ENCODE measurements at regions not wholly inside any gene's neighbourhood (a gene's known extent, or its start where the extent isn't known, plus 50 kb on each side); places are given as distances from the start of the nearest gene placed in this dataset.

DNA sequence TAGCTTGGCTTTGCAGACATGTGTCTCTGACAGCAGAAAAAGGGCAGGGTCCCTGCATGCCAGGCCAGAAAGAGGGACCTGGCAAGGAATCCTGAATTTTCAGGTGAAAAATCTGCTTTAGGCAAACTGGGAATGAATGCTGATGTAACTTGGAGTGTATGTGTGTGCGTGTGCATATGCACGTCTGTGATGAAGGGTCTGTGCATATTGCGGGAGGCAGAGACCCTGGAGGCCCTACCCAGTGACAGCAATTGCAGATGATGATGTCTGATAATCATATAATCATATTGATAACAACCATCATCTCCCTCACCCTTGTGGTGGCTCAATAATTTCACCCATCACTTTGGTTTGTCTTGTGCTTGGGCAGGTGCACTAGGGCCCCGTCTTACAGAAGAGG, 80.7 kb upstream of the SDK2 start:
- Histone ChIP-seq H3K4me3 (ENCODE audit: low read length) (no peak overlapping the region), H3K79me2 (ENCODE audit: low read length) (no peaks in the 10 kb centered on the region), H4K20me1 (ENCODE audit: insufficient read depth, low read length) (no peaks in the 10 kb centered on the region), H3K9ac (ENCODE audit: low read length) (no peak overlapping the region), H3K4me1 (ENCODE audit: low read length) (no peaks in the 10 kb centered on the region), H3K9me3 (ENCODE audit: insufficient read depth, low read length) (no peaks in the 10 kb centered on the region), H3K4me2 (ENCODE audit: low read length) (no peak overlapping the region), H3K27ac (ENCODE audit: low read length) (no peak overlapping the region), H3K36me3 (replicated peaks; ENCODE audit: low read depth, low read length) (no peaks in the 10 kb centered on the region), H3K27me3 (ENCODE audit: low read depth, low read length) (peaks cover 28% of the 10 kb centered on the region), H2AFZ (ENCODE audit: low read depth, low read length) (no peak overlapping the region)
- no peak for TF ChIP-seq EZH2phosphoT487 (IDR thresholded peaks at IDR 0.05; ENCODE audit: low read depth)
- TF ChIP-seq, protein P1, sequence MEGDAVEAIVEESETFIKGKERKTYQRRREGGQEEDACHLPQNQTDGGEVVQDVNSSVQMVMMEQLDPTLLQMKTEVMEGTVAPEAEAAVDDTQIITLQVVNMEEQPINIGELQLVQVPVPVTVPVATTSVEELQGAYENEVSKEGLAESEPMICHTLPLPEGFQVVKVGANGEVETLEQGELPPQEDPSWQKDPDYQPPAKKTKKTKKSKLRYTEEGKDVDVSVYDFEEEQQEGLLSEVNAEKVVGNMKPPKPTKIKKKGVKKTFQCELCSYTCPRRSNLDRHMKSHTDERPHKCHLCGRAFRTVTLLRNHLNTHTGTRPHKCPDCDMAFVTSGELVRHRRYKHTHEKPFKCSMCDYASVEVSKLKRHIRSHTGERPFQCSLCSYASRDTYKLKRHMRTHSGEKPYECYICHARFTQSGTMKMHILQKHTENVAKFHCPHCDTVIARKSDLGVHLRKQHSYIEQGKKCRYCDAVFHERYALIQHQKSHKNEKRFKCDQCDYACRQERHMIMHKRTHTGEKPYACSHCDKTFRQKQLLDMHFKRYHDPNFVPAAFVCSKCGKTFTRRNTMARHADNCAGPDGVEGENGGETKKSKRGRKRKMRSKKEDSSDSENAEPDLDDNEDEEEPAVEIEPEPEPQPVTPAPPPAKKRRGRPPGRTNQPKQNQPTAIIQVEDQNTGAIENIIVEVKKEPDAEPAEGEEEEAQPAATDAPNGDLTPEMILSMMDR (IDR thresholded peaks at IDR 0.05; ENCODE audit: low read depth, low read length) = no peak

DNA sequence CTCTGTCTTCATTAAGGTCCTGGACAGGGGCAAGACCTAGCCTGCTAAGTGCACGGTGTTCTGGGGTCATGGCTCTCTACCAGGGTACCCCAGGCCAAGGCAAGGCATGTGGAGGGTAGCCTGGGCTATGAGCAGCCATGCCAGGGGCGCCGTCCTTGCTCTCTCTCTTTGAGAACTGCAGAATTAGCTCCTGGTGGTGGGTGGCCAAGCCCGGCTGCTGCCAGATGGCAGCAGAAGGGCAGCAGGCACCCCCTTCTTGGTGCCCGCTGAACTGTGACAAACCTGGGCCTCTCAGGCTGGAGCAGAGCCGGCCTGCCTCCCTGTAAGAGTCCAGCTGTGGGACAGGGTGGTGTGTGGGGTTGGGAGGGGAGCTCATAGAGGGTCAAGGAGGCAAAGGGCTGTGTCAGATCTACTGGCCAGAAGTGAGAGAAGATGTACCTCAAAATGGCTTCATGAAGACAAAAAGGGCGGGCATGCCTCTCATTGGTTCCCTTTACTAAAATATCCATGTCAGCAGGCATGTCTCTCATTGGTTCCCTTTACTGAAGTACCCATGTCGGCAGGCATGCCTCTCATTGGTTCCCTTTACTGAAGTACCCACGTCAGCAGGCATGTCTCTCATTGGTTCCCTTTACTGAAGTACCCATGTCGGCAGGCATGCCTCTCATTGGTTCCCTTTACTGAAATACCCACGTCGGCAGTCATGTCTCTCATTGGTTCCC, 81.7 kb upstream of the SDK2 start:
- Histone ChIP-seq H3K36me3 (replicated peaks; ENCODE audit: low read depth, low read length) (no peaks in the 10 kb centered on the region), H3K9me3 (ENCODE audit: insufficient read depth, low read length) (no peaks in the 10 kb centered on the region), H3K27me3 (ENCODE audit: low read depth, low read length) (peaks cover 22% of the 10 kb centered on the region), H3K27ac (ENCODE audit: low read length) (no peak overlapping the region), H3K9ac (ENCODE audit: low read length) (no peak overlapping the region), H2AFZ (ENCODE audit: low read depth, low read length) (no peak overlapping the region), H4K20me1 (ENCODE audit: insufficient read depth, low read length) (no peaks in the 10 kb centered on the region), H3K79me2 (ENCODE audit: low read length) (no peaks in the 10 kb centered on the region), H3K4me3 (ENCODE audit: low read length) (no peak overlapping the region), H3K4me2 (ENCODE audit: low read length) (no peak overlapping the region), H3K4me1 (ENCODE audit: low read length) (no peaks in the 10 kb centered on the region)
- no peak for TF ChIP-seq EZH2phosphoT487 (IDR thresholded peaks at IDR 0.05; ENCODE audit: low read depth)
- TF ChIP-seq, protein P1 (IDR thresholded peaks at IDR 0.05; ENCODE audit: low read depth, low read length) = no peak

DNA sequence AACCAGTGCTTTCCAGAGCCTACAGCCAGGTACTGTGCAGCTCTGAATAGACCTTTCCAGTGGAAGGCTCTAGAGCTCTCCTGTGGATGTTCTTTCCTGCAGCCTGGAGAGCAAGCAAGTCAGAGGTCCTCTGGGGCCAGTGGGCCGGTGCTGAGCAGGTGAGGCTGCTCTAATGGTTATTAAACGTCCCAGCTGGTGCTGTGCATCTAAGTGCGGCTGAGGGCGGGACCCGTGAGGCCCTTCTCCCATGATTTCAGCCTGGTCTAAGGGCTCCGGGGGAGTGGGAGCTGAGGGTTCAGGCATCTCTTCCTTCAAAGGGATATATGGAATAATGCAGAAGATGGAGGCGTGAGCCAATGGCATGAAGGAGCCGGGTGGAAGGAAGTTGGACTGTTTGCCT, 83.7 kb upstream of the SDK2 start:
- Histone ChIP-seq H3K27ac (ENCODE audit: low read length) (no peak overlapping the region), H3K9ac (ENCODE audit: low read length) (no peak overlapping the region), H3K4me3 (ENCODE audit: low read length) (no peak overlapping the region), H4K20me1 (ENCODE audit: insufficient read depth, low read length) (no peaks in the 10 kb centered on the region), H3K4me2 (ENCODE audit: low read length) (no peak overlapping the region), H3K27me3 (ENCODE audit: low read depth, low read length) (peaks cover 16% of the 10 kb centered on the region), H2AFZ (ENCODE audit: low read depth, low read length) (no peak overlapping the region), H3K36me3 (replicated peaks; ENCODE audit: low read depth, low read length) (no peaks in the 10 kb centered on the region), H3K4me1 (ENCODE audit: low read length) (no peaks in the 10 kb centered on the region), H3K79me2 (ENCODE audit: low read length) (no peaks in the 10 kb centered on the region), H3K9me3 (ENCODE audit: insufficient read depth, low read length) (no peaks in the 10 kb centered on the region)
- TF ChIP-seq, protein P1 (IDR thresholded peaks at IDR 0.05; ENCODE audit: low read depth, low read length) = no peak
- no peak for TF ChIP-seq EZH2phosphoT487 (IDR thresholded peaks at IDR 0.05; ENCODE audit: low read depth)

DNA sequence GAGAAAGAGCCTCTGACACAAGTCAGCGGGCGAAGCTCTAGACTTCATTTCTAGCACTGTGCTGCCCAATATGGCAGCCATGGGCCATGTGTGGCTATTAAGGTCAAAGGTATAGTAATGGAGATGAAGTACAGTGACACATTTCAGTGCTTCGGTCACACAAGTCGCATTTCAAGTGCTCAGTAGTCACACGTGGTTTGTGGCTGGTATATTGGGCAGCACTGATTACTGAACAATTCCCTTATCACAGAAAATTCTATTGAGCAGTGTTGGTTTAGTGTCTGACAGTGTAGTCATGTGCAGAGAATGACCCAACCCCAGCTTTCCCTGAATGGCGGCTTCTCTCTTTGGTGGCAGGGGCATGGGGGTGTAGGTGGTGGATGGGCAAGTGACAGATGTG, 84.9 kb upstream of the SDK2 start:
- TF ChIP-seq, protein P1 (IDR thresholded peaks at IDR 0.05; ENCODE audit: low read depth, low read length) = no peak
- TF ChIP-seq EZH2phosphoT487 (IDR thresholded peaks at IDR 0.05; ENCODE audit: low read depth) = no peak
- H3K79me2 ChIP-seq (ENCODE audit: low read length) = no peaks in the 10 kb centered on the region
- H3K4me1 ChIP-seq (ENCODE audit: low read length) = no peaks in the 10 kb centered on the region
- H3K9ac ChIP-seq (ENCODE audit: low read length) = no peak overlapping the region
- H4K20me1 ChIP-seq (ENCODE audit: insufficient read depth, low read length) = no peaks in the 10 kb centered on the region
- H2AFZ ChIP-seq (ENCODE audit: low read depth, low read length) = no peak overlapping the region
- no peak overlapping the region for H3K27ac ChIP-seq (ENCODE audit: low read length)
- no peak overlapping the region for H3K4me3 ChIP-seq (ENCODE audit: low read length)
- H3K9me3 ChIP-seq (ENCODE audit: insufficient read depth, low read length) = no peaks in the 10 kb centered on the region
- H3K36me3 ChIP-seq (replicated peaks; ENCODE audit: low read depth, low read length) = no peaks in the 10 kb centered on the region
- H3K27me3 ChIP-seq (ENCODE audit: low read depth, low read length) = peaks cover 16% of the 10 kb centered on the region
- H3K4me2 ChIP-seq (ENCODE audit: low read length) = no peak overlapping the region

Data from OCI-LY3 (cell line).